Liver (tissue), 8 donors: ENCODE measurements at regions not wholly inside any gene's neighbourhood (a gene's known extent, or its start where the extent isn't known, plus 50 kb on each side); places are given as distances from the start of the nearest gene placed in this dataset.

ENCODE experiments used
- DNase-seq: peaks from one replicate; pipeline ENCODE4 v3.0.0-alpha.2; 2017; ENCODE audit warnings: low spot score
- H3K27ac ChIP-seq, 2 donors: one replicate each; pipeline ENCODE4 v1.7.0; 2013; ENCODE audit warnings: inconsistent platforms in 2 of 2, low read length in 2 of 2, control low read depth in 1 of 2, low read depth in 1 of 2, mild to moderate bottlenecking in 1 of 2
- H3K27me3 ChIP-seq, 4 donors: one replicate each; pipeline versions ENCODE4 v1.6.1 to v1.7.0; 2013; ENCODE audit warnings: low read length in 3 of 4, inconsistent platforms in 1 of 4, mild to moderate bottlenecking in 1 of 4, moderate library complexity in 1 of 4; ENCODE audit not compliant: control insufficient read depth in 4 of 4, insufficient read depth in 4 of 4
- H3K36me3 ChIP-seq, 4 donors: one replicate each; pipeline versions ENCODE4 v1.6.1 to v1.7.0; 2013; ENCODE audit warnings: low read length in 3 of 4, mild to moderate bottlenecking in 3 of 4, low read depth in 1 of 4, moderate library complexity in 1 of 4; ENCODE audit not compliant: control insufficient read depth in 4 of 4, insufficient read depth in 3 of 4
- H3K4me1 ChIP-seq, 4 donors: one replicate each; pipeline versions ENCODE4 v1.6.1 to v1.7.0; 2013; ENCODE audit warnings: low read length in 3 of 4, mild to moderate bottlenecking in 3 of 4, moderate library complexity in 1 of 4; ENCODE audit not compliant: control insufficient read depth in 4 of 4, insufficient read depth in 4 of 4
- H3K4me3 ChIP-seq, 3 donors: one replicate each; pipeline versions ENCODE4 v1.6.1 to v1.7.0; 2013; ENCODE audit warnings: low read length in 3 of 3, control low read depth in 1 of 3, low read depth in 1 of 3, mild to moderate bottlenecking in 1 of 3
- H3K9ac ChIP-seq, 2 donors: one replicate each; pipeline ENCODE4 v1.7.0; 2013; ENCODE audit warnings: low read length in 2 of 2, mild to moderate bottlenecking in 2 of 2, moderate library complexity in 2 of 2, control low read depth in 1 of 2, low read depth in 1 of 2
- H3K9me3 ChIP-seq, 4 donors: one replicate each; pipeline versions ENCODE4 v1.6.1 to v1.7.0; 2013; ENCODE audit warnings: low read length in 3 of 4; ENCODE audit not compliant: control insufficient read depth in 4 of 4
- ATF3 ChIP-seq: IDR thresholded peaks from 2 replicates; pipeline ENCODE4 v1.6.1; 2016; ENCODE audit warnings: antibody characterized with exemption
- CTCF ChIP-seq: fragments of 150-350 bp; IDR thresholded peaks from 2 replicates; pipeline ENCODE4 v1.5.1; 2017; ENCODE audit warnings: improper control_type of control experiment, low read depth, low read length; ENCODE audit not compliant: missing input control
- EGR1 ChIP-seq, 2 donors: IDR thresholded peaks; 2 replicates each; pipeline ENCODE4 v1.6.1; 2016 to 2018; ENCODE audit warnings: antibody characterized with exemption in 2 of 2, low read depth in 2 of 2
- FOXA1 ChIP-seq: IDR thresholded peaks from 2 replicates; pipeline ENCODE4 v1.6.1; 2016; ENCODE audit warnings: antibody characterized with exemption
- FOXA2 ChIP-seq: IDR thresholded peaks from 2 replicates; pipeline ENCODE4 v1.6.1; 2016; ENCODE audit warnings: antibody characterized with exemption
- GABPA ChIP-seq, 2 donors: IDR thresholded peaks in 1 of 2; conservative IDR thresholded peaks in 1 of 2; 2 replicates each; pipeline ENCODE4 v1.6.1; 2016; ENCODE audit warnings: antibody characterized with exemption in 2 of 2, mild to moderate bottlenecking in 1 of 2, moderate library complexity in 1 of 2
- HNF4A ChIP-seq, 2 donors: conservative IDR thresholded peaks; 2 replicates each; pipeline ENCODE4 v1.6.1; 2016; ENCODE audit warnings: antibody characterized with exemption in 2 of 2, mild to moderate bottlenecking in 2 of 2
- HNF4G ChIP-seq: IDR thresholded peaks from 2 replicates; pipeline ENCODE4 v1.6.1; 2016; ENCODE audit warnings: antibody characterized with exemption
- JUND ChIP-seq, 2 donors: IDR thresholded peaks; 2 replicates each; pipeline ENCODE4 v1.6.1; 2016; ENCODE audit warnings: antibody characterized with exemption in 2 of 2
- NR2F2 ChIP-seq: IDR thresholded peaks from 2 replicates; pipeline ENCODE4 v1.6.1; 2016; ENCODE audit warnings: antibody characterized with exemption
- RAD21 ChIP-seq, 2 donors: IDR thresholded peaks; 2 replicates each; pipeline ENCODE4 v1.6.1; 2016; ENCODE audit warnings: antibody characterized with exemption in 2 of 2, mild to moderate bottlenecking in 2 of 2
- RXRA ChIP-seq, 2 donors: IDR thresholded peaks; 2 replicates each; pipeline ENCODE4 v1.6.1; 2017 to 2018; ENCODE audit warnings: antibody characterized with exemption in 2 of 2, mild to moderate bottlenecking in 1 of 2
- SP1 ChIP-seq: IDR thresholded peaks from 2 replicates; pipeline ENCODE4 v1.6.1; 2018; ENCODE audit warnings: antibody characterized with exemption, mild to moderate bottlenecking
- TAF1 ChIP-seq: conservative IDR thresholded peaks from 2 replicates; pipeline ENCODE4 v1.6.1; 2016; ENCODE audit warnings: antibody characterized with exemption, mild to moderate bottlenecking
- YY1 ChIP-seq: IDR thresholded peaks from 2 replicates; pipeline ENCODE4 v1.6.1; 2016; ENCODE audit warnings: antibody characterized with exemption, mild to moderate bottlenecking
- WGBS: extraction: QIAGEN DNeasy Blood & Tissue Kit; methylation state at CpG from one replicate; pipeline ENCODE4 v1.1.7; 2013; 5-methylcytosine and 5-hydroxymethylcytosine counted together
- TF ChIP-seq, protein P1 (sequence below): IDR thresholded peaks from 2 replicates; pipeline ENCODE4 v1.6.1; 2016; ENCODE audit warnings: antibody characterized with exemption
- TF ChIP-seq, protein P2 (sequence below): IDR thresholded peaks from 2 replicates; pipeline ENCODE4 v1.6.1; 2016; ENCODE audit warnings: antibody characterized with exemption
- TF ChIP-seq, protein P3 (sequence below): IDR thresholded peaks from 2 replicates; pipeline ENCODE4 v1.6.1; 2016; ENCODE audit warnings: antibody characterized with exemption, mild to moderate bottlenecking
- donor health status: healthy.
- donor health status: healthy.
- donor health status: healthy.
- donor health status: healthy.
- donor health status: healthy.

- TF ChIP-seq HNF4A (conservative IDR thresholded peaks at IDR 0.05) (no peak), YY1 (no peak), FOXA1 (no peak), CTCF (no peak), RXRA (IDR thresholded peaks at IDR 0.05) (no peak), EGR1 (IDR thresholded peaks at IDR 0.05; ENCODE audit: low read depth in 2 of 2) (no peak)
Measured at GRCh38 chr3:11739123-11739522, 95.4 kb upstream of the VGLL4 start (continued).

DNA sequence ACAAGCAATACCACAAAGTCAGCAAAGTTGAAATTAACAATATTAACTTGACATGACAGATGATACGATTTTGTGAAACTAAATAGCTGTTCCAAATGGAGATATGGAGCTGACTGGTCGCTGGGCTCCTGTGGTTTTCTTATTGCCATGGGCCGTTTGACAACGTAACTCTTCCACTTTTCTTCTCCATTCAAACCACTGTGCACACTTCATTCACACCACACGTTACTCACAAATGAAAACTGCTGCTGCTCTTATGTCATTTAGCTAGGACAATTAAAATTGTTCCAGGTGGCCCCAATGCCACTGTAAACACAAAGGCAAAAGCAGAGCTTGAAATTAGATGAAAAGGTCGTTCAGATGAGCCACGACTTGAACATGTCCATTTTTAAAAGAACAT lies 94.0 kb upstream of the VGLL4 start:
- WGBS: 78% methylated on average over 7 of the region's 7 CpGs
- no peak overlapping the region for H3K4me3 ChIP-seq
- no peak for DNase-seq
- no peaks in the 10 kb centered on the region for H3K36me3 ChIP-seq
- no peaks in the 10 kb centered on the region for H3K9me3 ChIP-seq
- no peak overlapping the region for H3K9ac ChIP-seq
- no peak overlapping the region for H3K27ac ChIP-seq
- no peaks in the 10 kb centered on the region for H3K4me1 ChIP-seq
- TF ChIP-seq, protein P1, sequence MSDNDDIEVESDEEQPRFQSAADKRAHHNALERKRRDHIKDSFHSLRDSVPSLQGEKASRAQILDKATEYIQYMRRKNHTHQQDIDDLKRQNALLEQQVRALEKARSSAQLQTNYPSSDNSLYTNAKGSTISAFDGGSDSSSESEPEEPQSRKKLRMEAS: no peak
- TF ChIP-seq HNF4G (no peak), GABPA (IDR thresholded peaks at IDR 0.05 in 1 of 2, conservative IDR thresholded peaks at IDR 0.05 in 1 of 2) (no peak), CTCF (no peak), YY1 (no peak), EGR1 (IDR thresholded peaks at IDR 0.05; ENCODE audit: low read depth in 2 of 2) (no peak), RAD21 (IDR thresholded peaks at IDR 0.05) (no peak), SP1 (no peak), JUND (IDR thresholded peaks at IDR 0.05) (no peak), NR2F2 (no peak), RXRA (IDR thresholded peaks at IDR 0.05) (no peak), ATF3 (no peak), HNF4A (conservative IDR thresholded peaks at IDR 0.05) (no peak), FOXA1 (no peak), FOXA2 (no peak), TAF1 (no peak)
- TF ChIP-seq, protein P2, sequence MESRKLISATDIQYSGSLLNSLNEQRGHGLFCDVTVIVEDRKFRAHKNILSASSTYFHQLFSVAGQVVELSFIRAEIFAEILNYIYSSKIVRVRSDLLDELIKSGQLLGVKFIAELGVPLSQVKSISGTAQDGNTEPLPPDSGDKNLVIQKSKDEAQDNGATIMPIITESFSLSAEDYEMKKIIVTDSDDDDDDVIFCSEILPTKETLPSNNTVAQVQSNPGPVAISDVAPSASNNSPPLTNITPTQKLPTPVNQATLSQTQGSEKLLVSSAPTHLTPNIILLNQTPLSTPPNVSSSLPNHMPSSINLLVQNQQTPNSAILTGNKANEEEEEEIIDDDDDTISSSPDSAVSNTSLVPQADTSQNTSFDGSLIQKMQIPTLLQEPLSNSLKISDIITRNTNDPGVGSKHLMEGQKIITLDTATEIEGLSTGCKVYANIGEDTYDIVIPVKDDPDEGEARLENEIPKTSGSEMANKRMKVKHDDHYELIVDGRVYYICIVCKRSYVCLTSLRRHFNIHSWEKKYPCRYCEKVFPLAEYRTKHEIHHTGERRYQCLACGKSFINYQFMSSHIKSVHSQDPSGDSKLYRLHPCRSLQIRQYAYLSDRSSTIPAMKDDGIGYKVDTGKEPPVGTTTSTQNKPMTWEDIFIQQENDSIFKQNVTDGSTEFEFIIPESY: no peak
- TF ChIP-seq, protein P3, sequence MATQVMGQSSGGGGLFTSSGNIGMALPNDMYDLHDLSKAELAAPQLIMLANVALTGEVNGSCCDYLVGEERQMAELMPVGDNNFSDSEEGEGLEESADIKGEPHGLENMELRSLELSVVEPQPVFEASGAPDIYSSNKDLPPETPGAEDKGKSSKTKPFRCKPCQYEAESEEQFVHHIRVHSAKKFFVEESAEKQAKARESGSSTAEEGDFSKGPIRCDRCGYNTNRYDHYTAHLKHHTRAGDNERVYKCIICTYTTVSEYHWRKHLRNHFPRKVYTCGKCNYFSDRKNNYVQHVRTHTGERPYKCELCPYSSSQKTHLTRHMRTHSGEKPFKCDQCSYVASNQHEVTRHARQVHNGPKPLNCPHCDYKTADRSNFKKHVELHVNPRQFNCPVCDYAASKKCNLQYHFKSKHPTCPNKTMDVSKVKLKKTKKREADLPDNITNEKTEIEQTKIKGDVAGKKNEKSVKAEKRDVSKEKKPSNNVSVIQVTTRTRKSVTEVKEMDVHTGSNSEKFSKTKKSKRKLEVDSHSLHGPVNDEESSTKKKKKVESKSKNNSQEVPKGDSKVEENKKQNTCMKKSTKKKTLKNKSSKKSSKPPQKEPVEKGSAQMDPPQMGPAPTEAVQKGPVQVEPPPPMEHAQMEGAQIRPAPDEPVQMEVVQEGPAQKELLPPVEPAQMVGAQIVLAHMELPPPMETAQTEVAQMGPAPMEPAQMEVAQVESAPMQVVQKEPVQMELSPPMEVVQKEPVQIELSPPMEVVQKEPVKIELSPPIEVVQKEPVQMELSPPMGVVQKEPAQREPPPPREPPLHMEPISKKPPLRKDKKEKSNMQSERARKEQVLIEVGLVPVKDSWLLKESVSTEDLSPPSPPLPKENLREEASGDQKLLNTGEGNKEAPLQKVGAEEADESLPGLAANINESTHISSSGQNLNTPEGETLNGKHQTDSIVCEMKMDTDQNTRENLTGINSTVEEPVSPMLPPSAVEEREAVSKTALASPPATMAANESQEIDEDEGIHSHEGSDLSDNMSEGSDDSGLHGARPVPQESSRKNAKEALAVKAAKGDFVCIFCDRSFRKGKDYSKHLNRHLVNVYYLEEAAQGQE: no peak
- H3K27me3 ChIP-seq: no peaks in the 10 kb centered on the region
